Kidney epithelial cell (primary cell): ENCODE measurements at regions not wholly inside any gene's neighbourhood (a gene's known extent, or its start where the extent isn't known, plus 50 kb on each side); places are given as distances from the start of the nearest gene placed in this dataset.

ENCODE experiments used
- DNase-seq: peaks from one replicate; pipeline ENCODE4 v3.0.0-alpha.2; 2010; ENCODE audit warnings: low read depth
- H3K27me3 ChIP-seq: 2 replicates; pipeline ENCODE4 v1.6.0; 2011; ENCODE audit warnings: low read length; ENCODE audit not compliant: control insufficient read depth, insufficient read depth
- H3K36me3 ChIP-seq: 2 replicates; pipeline ENCODE4 v1.5.1; 2011; ENCODE audit warnings: low read length; ENCODE audit not compliant: control insufficient read depth, insufficient read depth
- H3K4me3 ChIP-seq: 2 replicates; pipeline ENCODE4 v1.5.1; 2011; ENCODE audit warnings: low read depth, mild to moderate bottlenecking, control low read depth, low read length
- TF ChIP-seq, protein P1 (sequence below): IDR thresholded peaks from 2 replicates; pipeline ENCODE4 v1.5.1; 2011; ENCODE audit warnings: mild to moderate bottlenecking, moderate library complexity, low read length, control low read depth, inconsistent platforms; ENCODE audit not compliant: insufficient read depth, poor library complexity, severe bottlenecking

DNA sequence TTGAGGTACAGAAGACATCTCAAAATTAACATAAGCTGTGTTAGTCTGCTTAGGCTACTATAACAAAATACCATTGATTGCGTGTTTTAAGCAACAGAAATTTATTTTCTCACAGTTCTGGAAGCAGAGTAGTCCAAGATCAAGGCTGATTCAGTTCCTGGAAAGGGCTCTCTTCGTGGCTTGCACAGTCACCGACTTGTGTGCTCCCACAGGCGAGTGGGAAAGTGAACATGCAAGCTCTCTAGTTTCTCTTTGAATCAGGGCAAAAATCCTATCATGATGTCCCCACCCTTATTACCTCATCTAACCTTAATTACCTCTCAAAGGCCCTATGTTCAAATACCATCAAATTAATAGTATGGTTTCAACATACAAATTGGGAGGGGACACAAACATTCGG, 505.9 kb downstream of the ZIC1 start:
- Histone ChIP-seq H3K36me3 (no peaks in the 10 kb centered on the region), H3K4me3 (no peak overlapping the region), H3K27me3 (no peaks in the 10 kb centered on the region)
- no peak for DNase-seq
- TF ChIP-seq, protein P1, sequence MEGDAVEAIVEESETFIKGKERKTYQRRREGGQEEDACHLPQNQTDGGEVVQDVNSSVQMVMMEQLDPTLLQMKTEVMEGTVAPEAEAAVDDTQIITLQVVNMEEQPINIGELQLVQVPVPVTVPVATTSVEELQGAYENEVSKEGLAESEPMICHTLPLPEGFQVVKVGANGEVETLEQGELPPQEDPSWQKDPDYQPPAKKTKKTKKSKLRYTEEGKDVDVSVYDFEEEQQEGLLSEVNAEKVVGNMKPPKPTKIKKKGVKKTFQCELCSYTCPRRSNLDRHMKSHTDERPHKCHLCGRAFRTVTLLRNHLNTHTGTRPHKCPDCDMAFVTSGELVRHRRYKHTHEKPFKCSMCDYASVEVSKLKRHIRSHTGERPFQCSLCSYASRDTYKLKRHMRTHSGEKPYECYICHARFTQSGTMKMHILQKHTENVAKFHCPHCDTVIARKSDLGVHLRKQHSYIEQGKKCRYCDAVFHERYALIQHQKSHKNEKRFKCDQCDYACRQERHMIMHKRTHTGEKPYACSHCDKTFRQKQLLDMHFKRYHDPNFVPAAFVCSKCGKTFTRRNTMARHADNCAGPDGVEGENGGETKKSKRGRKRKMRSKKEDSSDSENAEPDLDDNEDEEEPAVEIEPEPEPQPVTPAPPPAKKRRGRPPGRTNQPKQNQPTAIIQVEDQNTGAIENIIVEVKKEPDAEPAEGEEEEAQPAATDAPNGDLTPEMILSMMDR, result no peak

DNA sequence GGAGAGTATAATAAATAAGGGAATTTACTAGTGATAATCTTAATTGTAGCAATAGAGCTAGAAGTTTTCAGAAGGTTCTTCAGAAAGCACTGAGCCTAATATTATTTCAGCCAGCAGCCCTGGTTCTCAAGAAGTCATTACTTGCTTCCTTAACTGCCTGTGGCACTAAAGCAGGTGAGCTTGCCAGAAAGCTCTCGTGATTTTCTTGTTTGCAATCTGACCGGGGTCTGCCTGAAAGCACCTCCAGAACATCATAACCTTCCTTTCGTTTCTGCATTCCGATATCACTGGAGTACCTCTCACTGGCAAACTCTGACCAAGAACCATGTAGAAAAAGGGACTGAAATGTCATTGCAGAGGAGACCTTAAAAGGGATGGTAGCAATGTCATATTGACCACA, 510.3 kb downstream of the ZIC1 start:
- Histone ChIP-seq H3K36me3 (no peaks in the 10 kb centered on the region), H3K4me3 (no peak overlapping the region), H3K27me3 (no peaks in the 10 kb centered on the region)
- DNase-seq, result no peak
- TF ChIP-seq, protein P1, result no peak

DNA sequence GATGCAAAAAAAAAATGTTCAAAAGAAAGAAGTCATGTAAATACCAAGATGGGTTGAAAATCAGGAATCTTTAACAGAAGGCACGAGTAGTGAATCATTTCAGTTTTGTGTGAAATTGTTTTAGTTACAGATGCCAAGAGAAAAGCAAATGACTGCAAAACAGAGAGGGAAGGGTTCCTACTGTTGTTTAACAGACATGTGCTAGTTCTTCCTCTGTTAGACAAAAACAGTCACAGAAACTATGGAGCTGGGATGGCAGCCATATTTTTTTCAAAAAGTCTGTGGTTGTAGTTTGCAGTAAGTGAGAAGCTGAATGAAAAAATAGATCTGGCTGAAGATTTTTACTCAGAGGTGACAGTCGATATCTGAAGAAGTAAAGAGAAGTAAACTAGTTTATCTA, 511.9 kb downstream of the ZIC1 start:
- H3K27me3 ChIP-seq, result no peaks in the 10 kb centered on the region
- no peak overlapping the region for H3K4me3 ChIP-seq
- TF ChIP-seq, protein P1, result no peak
- DNase-seq, result no peak
- H3K36me3 ChIP-seq, result no peaks in the 10 kb centered on the region

DNA sequence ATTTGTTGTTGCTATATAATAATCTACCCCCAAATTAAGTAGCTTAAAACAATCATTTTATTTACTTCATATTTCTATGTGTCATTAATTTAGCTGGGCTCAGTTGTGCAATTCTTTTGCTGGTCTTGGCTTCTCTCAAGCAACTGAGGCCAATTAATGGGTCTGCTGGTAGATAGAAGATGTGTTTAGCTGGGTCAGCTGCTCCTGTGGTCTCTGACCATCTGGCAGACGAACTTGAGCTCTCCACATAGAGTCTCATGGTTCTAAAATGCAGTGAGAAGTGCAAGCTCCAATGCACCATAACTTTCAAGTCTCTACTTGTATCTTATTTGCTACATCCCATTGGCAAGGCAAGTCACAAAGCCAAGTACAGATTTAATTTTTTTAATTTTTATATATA, 515.6 kb downstream of the ZIC1 start:
- no peak for DNase-seq
- H3K4me3 ChIP-seq, result no peak overlapping the region
- H3K27me3 ChIP-seq, result no peaks in the 10 kb centered on the region
- TF ChIP-seq, protein P1, result no peak
- no peaks in the 10 kb centered on the region for H3K36me3 ChIP-seq

DNA sequence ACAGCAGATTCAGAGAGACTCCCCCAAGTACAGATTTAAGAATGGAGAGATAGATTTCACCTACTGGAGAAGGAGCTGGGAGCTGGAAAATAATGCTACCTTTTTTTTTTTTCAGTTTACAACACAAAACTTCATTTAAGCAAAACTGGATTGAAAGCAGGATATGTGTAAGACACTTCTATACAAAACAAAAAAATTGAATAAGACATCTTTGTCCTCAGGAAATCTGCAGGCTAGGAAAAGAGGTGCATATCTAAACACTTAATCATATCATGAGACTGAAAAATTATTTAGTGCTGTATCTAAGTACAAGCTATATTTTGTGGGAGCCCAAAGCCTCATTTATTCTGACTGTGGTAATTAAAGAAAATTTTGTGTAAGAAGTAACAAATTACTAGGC, 516.1 kb downstream of the ZIC1 start:
- H3K36me3 ChIP-seq, result no peaks in the 10 kb centered on the region
- DNase-seq, result no peak
- TF ChIP-seq, protein P1, result no peak
- H3K27me3 ChIP-seq, result no peaks in the 10 kb centered on the region
- H3K4me3 ChIP-seq, result no peak overlapping the region

DNA sequence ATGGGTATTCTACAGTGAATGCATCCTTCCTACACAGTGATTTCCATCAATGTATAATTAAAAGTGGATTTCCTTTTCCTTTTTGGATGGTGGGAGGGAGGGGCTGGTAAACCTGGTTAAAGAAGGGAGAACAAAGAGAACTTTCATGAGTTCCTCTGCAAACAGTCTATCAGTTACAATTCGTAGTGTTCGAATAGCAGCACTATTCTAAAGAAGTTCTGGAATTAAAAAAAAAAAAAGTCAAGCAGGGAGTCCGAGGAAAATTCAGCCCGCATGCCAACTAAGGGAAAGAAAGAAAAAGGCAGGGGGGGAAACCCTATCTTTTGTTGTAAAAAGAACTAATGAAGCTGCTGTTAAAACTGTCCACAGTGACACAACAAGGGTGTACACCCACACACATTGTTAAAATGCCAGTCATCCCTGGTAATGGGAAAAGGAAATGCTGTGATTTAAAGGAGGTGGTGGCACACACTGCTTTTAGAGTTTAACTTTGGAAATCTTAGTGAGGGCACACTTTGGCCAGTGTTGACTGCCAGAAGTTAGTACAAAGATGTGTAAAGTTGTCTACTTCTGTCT, 521.2 kb downstream of the ZIC1 start:
- no peak overlapping the region for H3K4me3 ChIP-seq
- peak; percentile 63 for DNase-seq
- TF ChIP-seq, protein P1, result no peak
- no peaks in the 10 kb centered on the region for H3K36me3 ChIP-seq
- no peaks in the 10 kb centered on the region for H3K27me3 ChIP-seq
